Left lung (tissue), 4 donors: ENCODE measurements at regions not wholly inside any gene's neighbourhood (a gene's known extent, or its start where the extent isn't known, plus 50 kb on each side); places are given as distances from the start of the nearest gene placed in this dataset.
"Not testable (repeated sequence)": the region's sequence is repeated elsewhere in the genome, so short reads cannot be mapped to it uniquely, and the experiment has no call there.

Experiments
- ATAC-seq: fragments of 200-7000 bp; cut with Tn5 transposase; one replicate; pipeline ENCODE4 v1.9.1; 2020; ENCODE audit warnings: moderate library complexity
- DNase-seq, 4 donors: peaks; one replicate each; pipeline ENCODE4 v3.0.0-alpha.2; 2013 to 2020
- H3K27ac ChIP-seq, 2 donors: fragments of 200-600 bp; sonication (generic) in 1 of 2; one replicate each; pipeline versions ENCODE4 v1.5.0 to v1.8.0; 2020 to 2021
- H3K27me3 ChIP-seq, 2 donors: fragments of 200-600 bp; sonication (generic) in 1 of 2; one replicate each; pipeline versions ENCODE4 v1.5.0 to v1.8.0; 2020 to 2021
- H3K36me3 ChIP-seq, 2 donors: fragments of 200-600 bp; sonication (generic) in 1 of 2; one replicate each; pipeline versions ENCODE4 v1.5.0 to v1.8.0; 2020 to 2021
- H3K4me1 ChIP-seq, 2 donors: fragments of 200-600 bp; one replicate each; pipeline ENCODE4 v1.8.0; 2021
- H3K4me3 ChIP-seq, 2 donors: fragments of 200-600 bp; sonication (generic) in 1 of 2; one replicate each; pipeline versions ENCODE4 v1.5.0 to v1.8.0; 2020 to 2021; ENCODE audit warnings: mild to moderate bottlenecking in 1 of 2
- H3K9me3 ChIP-seq, 2 donors: fragments of 200-600 bp; sonication (generic) in 1 of 2; one replicate each; pipeline versions ENCODE4 v1.5.0 to v1.8.0; 2020 to 2021
- intact Hi-C, 2 donors: fragments of 100-400 bp; cut with DNase I; formaldehyde crosslinking; loops; one replicate each; pipeline versions ENCODE4 v1.11.2 to v1.14.2; 2022
- TF ChIP-seq, protein P1 (sequence below), 2 donors: fragments of 200-600 bp; sonication (generic) in 1 of 2; IDR thresholded peaks; one replicate each; pipeline versions ENCODE4 v1.5.0 to v1.8.0; 2021; ENCODE audit warnings: antibody characterized with exemption in 2 of 2
- donor health status: DM: no; HTN: yes; CAD: no.
- donor health status: DM: no; HTN: no; CAD: no.

DNA sequence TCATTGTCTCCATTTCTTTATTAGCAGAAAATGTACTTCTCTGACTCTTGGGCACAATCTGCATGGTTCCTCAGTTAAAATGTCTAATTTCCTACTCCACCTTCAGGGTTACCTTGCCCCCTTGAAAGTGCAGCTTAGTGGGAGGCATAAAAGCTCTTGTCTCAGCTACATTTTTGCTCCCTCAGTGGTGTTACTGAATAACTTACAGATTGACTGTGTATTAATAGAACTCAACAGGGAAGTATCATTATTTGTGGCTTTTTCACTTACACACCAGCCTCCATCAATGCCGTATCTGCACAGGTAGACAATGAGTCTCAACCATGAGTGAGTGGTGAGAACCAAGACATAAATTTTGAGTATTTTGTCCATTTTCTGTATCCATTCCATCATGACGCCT lies 456.2 kb upstream of the MIR17HG start:
- Histone ChIP-seq H3K9me3 (no peaks in the 10 kb centered on the region), H3K4me3 (no peak overlapping the region), H3K27ac (no peak overlapping the region), H3K36me3 (no peaks in the 10 kb centered on the region), H3K27me3 (no peaks in the 10 kb centered on the region), H3K4me1 (no peaks in the 10 kb centered on the region)
- intact Hi-C loops: no loop called here
- TF ChIP-seq, protein P1, sequence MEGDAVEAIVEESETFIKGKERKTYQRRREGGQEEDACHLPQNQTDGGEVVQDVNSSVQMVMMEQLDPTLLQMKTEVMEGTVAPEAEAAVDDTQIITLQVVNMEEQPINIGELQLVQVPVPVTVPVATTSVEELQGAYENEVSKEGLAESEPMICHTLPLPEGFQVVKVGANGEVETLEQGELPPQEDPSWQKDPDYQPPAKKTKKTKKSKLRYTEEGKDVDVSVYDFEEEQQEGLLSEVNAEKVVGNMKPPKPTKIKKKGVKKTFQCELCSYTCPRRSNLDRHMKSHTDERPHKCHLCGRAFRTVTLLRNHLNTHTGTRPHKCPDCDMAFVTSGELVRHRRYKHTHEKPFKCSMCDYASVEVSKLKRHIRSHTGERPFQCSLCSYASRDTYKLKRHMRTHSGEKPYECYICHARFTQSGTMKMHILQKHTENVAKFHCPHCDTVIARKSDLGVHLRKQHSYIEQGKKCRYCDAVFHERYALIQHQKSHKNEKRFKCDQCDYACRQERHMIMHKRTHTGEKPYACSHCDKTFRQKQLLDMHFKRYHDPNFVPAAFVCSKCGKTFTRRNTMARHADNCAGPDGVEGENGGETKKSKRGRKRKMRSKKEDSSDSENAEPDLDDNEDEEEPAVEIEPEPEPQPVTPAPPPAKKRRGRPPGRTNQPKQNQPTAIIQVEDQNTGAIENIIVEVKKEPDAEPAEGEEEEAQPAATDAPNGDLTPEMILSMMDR (IDR thresholded peaks at IDR 0.05): no peak
- no peak for DNase-seq
- no peak for ATAC-seq

- H3K27ac ChIP-seq, H3K4me1 ChIP-seq, DNase-seq, ATAC-seq, H3K27me3 ChIP-seq, H3K9me3 ChIP-seq, H3K4me3 ChIP-seq, intact Hi-C loops, H3K36me3 ChIP-seq: not testable (repeated sequence)
These were observed 454.3 kb upstream of the MIR17HG start for GRCh38 chr13:90893199-90893598.

GRCh38 chr13:90896002-90896401 lies 451.5 kb upstream of the MIR17HG start:
- H3K4me3 ChIP-seq: no peak overlapping the region
- no peak for DNase-seq
- no peaks in the 10 kb centered on the region for H3K9me3 ChIP-seq
- ATAC-seq: no peak
- intact Hi-C loops: no loop called here
- H3K36me3 ChIP-seq: no peaks in the 10 kb centered on the region
- H3K27me3 ChIP-seq: no peaks in the 10 kb centered on the region
- TF ChIP-seq, protein P1 (IDR thresholded peaks at IDR 0.05): no peak
- no peak overlapping the region for H3K27ac ChIP-seq
- H3K4me1 ChIP-seq: no peaks in the 10 kb centered on the region

GRCh38 chr13:90898811-90899210 lies 448.7 kb upstream of the MIR17HG start:
- TF ChIP-seq, protein P1 (IDR thresholded peaks at IDR 0.05): no peak
- Histone ChIP-seq H3K9me3 (no peaks in the 10 kb centered on the region), H3K4me3 (no peak overlapping the region), H3K27ac (no peak overlapping the region), H3K27me3 (no peaks in the 10 kb centered on the region), H3K4me1 (no peaks in the 10 kb centered on the region), H3K36me3 (no peaks in the 10 kb centered on the region)
- intact Hi-C loops: no loop called here
- ATAC-seq: no peak
- no peak for DNase-seq

- H3K4me1 ChIP-seq: no peaks in the 10 kb centered on the region
- H3K27ac ChIP-seq: no peak overlapping the region
- H3K27me3 ChIP-seq: no peaks in the 10 kb centered on the region
- ATAC-seq (no peak), DNase-seq (no peak)
- intact Hi-C loops: no loop called here
- TF ChIP-seq, protein P1 (IDR thresholded peaks at IDR 0.05): no peak
- no peaks in the 10 kb centered on the region for H3K9me3 ChIP-seq
- H3K36me3 ChIP-seq: no peaks in the 10 kb centered on the region
- no peak overlapping the region for H3K4me3 ChIP-seq
These were observed 448.1 kb upstream of the MIR17HG start for GRCh38 chr13:90899416-90899815.

DNA sequence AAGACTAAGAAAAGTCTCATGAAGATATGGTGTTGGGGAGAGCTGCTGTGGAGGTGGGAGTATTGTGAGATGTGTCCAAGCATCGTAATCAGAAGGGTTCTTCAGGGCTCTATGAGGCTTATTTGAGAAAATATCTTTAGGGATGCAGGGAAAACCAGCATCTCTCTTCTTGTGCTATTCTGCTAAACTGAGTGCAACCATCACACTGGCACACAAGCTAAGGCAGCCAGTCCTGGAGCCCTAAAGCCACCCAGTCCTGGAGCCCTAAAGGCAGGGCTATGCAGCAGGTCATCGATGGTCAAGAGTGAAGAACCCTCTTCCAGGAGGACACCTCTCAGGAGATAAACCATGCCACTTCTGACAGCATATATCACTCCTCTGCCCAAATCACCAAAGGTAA lies 445.2 kb upstream of the MIR17HG start:
- H3K36me3 ChIP-seq: no peaks in the 10 kb centered on the region
- no peak overlapping the region for H3K27ac ChIP-seq
- peaks cover 0 to 14% of the 10 kb centered on the region in 2 donors for H3K9me3 ChIP-seq
- TF ChIP-seq, protein P1 (IDR thresholded peaks at IDR 0.05): no peak
- intact Hi-C loops: no loop called here
- H3K4me3 ChIP-seq: no peak overlapping the region
- ATAC-seq (no peak), DNase-seq (no peak)
- H3K27me3 ChIP-seq: no peaks in the 10 kb centered on the region
- no peaks in the 10 kb centered on the region for H3K4me1 ChIP-seq
